ENCODE measurements at regions not wholly inside any gene's neighbourhood (a gene's known extent, or its start where the extent isn't known, plus 50 kb on each side); places are given as distances from the start of the nearest gene placed in this dataset.

GRCh38 chr12:77734214-77734883 is 96.3 kb upstream of the NAV3 start:
- FAIRE-seq = no peak
- no peak for DNase-seq
- no peak overlapping the region for H3K27ac ChIP-seq (ENCODE audit: low read depth in 1 of 3, low read length in 2 of 3)
- peaks cover 0 to 5% of the 10 kb centered on the region in 2 donors for H3K9me3 ChIP-seq (ENCODE audit: control insufficient read depth in 2 of 2, insufficient read depth in 1 of 2, low read depth in 1 of 2, low read length in 1 of 2)
- H3K27me3 ChIP-seq (ENCODE audit: control insufficient read depth in 3 of 3, insufficient read depth in 3 of 3, low read length in 3 of 3) = no peaks in the 10 kb centered on the region
- 66 to 74% (median 73%) methylated on average over 4 of the region's 4 CpGs for WGBS, 3 donors
- no peaks in the 10 kb centered on the region for H3K36me3 ChIP-seq (ENCODE audit: control insufficient read depth in 3 of 3, insufficient read depth in 2 of 3, low read depth in 1 of 3, low read length in 3 of 3)
- H3K4me1 ChIP-seq (ENCODE audit: control insufficient read depth in 3 of 3, insufficient read depth in 2 of 3, low read depth in 1 of 3, low read length in 2 of 3) = no peaks in the 10 kb centered on the region
- H3K4me3 ChIP-seq (ENCODE audit: low read depth in 1 of 3, low read length in 3 of 3) = no peak overlapping the region

- H3K27ac ChIP-seq (ENCODE audit: low read depth in 1 of 3, low read length in 2 of 3) = no peak overlapping the region
- DNase-seq = no peak
- H3K9me3 ChIP-seq (ENCODE audit: control insufficient read depth in 2 of 2, insufficient read depth in 1 of 2, low read depth in 1 of 2, low read length in 1 of 2) = no peaks in the 10 kb centered on the region
- no peaks in the 10 kb centered on the region for H3K4me1 ChIP-seq (ENCODE audit: control insufficient read depth in 3 of 3, insufficient read depth in 2 of 3, low read depth in 1 of 3, low read length in 2 of 3)
- no peak overlapping the region for H3K4me3 ChIP-seq (ENCODE audit: low read depth in 1 of 3, low read length in 3 of 3)
- H3K36me3 ChIP-seq (ENCODE audit: control insufficient read depth in 3 of 3, insufficient read depth in 2 of 3, low read depth in 1 of 3, low read length in 3 of 3) = no peaks in the 10 kb centered on the region
- no peaks in the 10 kb centered on the region for H3K27me3 ChIP-seq (ENCODE audit: control insufficient read depth in 3 of 3, insufficient read depth in 3 of 3, low read length in 3 of 3)
- 80 to 89% (median 82%) methylated on average over 2 of the region's 2 CpGs for WGBS, 3 donors
- no peak for FAIRE-seq
These were observed 102.7 kb upstream of the NAV3 start for GRCh38 chr12:77728018-77728417.

GRCh38 chr12:77727442-77728001 is 103.2 kb upstream of the NAV3 start:
- Histone ChIP-seq H3K9me3 (ENCODE audit: control insufficient read depth in 2 of 2, insufficient read depth in 1 of 2, low read depth in 1 of 2, low read length in 1 of 2) (no peaks in the 10 kb centered on the region), H3K36me3 (ENCODE audit: control insufficient read depth in 3 of 3, insufficient read depth in 2 of 3, low read depth in 1 of 3, low read length in 3 of 3) (no peaks in the 10 kb centered on the region), H3K27me3 (ENCODE audit: control insufficient read depth in 3 of 3, insufficient read depth in 3 of 3, low read length in 3 of 3) (no peaks in the 10 kb centered on the region), H3K4me1 (ENCODE audit: control insufficient read depth in 3 of 3, insufficient read depth in 2 of 3, low read depth in 1 of 3, low read length in 2 of 3) (no peaks in the 10 kb centered on the region), H3K27ac (ENCODE audit: low read depth in 1 of 3, low read length in 2 of 3) (no peak overlapping the region), H3K4me3 (ENCODE audit: low read depth in 1 of 3, low read length in 3 of 3) (no peak overlapping the region)
- FAIRE-seq (no peak), DNase-seq (no peak)
- WGBS, 3 donors = 74 to 79% (median 78%) methylated on average over 4 of the region's 4 CpGs

GRCh38 chr12:77725611-77726010 is 105.1 kb upstream of the NAV3 start:
- Histone ChIP-seq H3K36me3 (ENCODE audit: control insufficient read depth in 3 of 3, insufficient read depth in 2 of 3, low read depth in 1 of 3, low read length in 3 of 3) (no peaks in the 10 kb centered on the region), H3K9me3 (ENCODE audit: control insufficient read depth in 2 of 2, insufficient read depth in 1 of 2, low read depth in 1 of 2, low read length in 1 of 2) (no peaks in the 10 kb centered on the region), H3K27ac (ENCODE audit: low read depth in 1 of 3, low read length in 2 of 3) (no peak overlapping the region), H3K4me1 (ENCODE audit: control insufficient read depth in 3 of 3, insufficient read depth in 2 of 3, low read depth in 1 of 3, low read length in 2 of 3) (no peaks in the 10 kb centered on the region), H3K4me3 (ENCODE audit: low read depth in 1 of 3, low read length in 3 of 3) (no peak overlapping the region), H3K27me3 (ENCODE audit: control insufficient read depth in 3 of 3, insufficient read depth in 3 of 3, low read length in 3 of 3) (no peaks in the 10 kb centered on the region)
- WGBS, 3 donors = 69 to 77% (median 72%) methylated on average over 3 of the region's 3 CpGs
- no peak for DNase-seq
- FAIRE-seq = no peak

GRCh38 chr12:77724367-77724957 is 106.2 kb upstream of the NAV3 start:
- Histone ChIP-seq H3K27ac (ENCODE audit: low read depth in 1 of 3, low read length in 2 of 3) (no peak overlapping the region), H3K27me3 (ENCODE audit: control insufficient read depth in 3 of 3, insufficient read depth in 3 of 3, low read length in 3 of 3) (no peaks in the 10 kb centered on the region), H3K36me3 (ENCODE audit: control insufficient read depth in 3 of 3, insufficient read depth in 2 of 3, low read depth in 1 of 3, low read length in 3 of 3) (no peaks in the 10 kb centered on the region), H3K4me3 (ENCODE audit: low read depth in 1 of 3, low read length in 3 of 3) (no peak overlapping the region), H3K4me1 (ENCODE audit: control insufficient read depth in 3 of 3, insufficient read depth in 2 of 3, low read depth in 1 of 3, low read length in 2 of 3) (no peaks in the 10 kb centered on the region), H3K9me3 (ENCODE audit: control insufficient read depth in 2 of 2, insufficient read depth in 1 of 2, low read depth in 1 of 2, low read length in 1 of 2) (no peaks in the 10 kb centered on the region)
- FAIRE-seq (no peak), DNase-seq (peak; percentile 15 to 37)
- 42 to 51% (median 43%) methylated on average over 1 of the region's 1 CpG for WGBS, 3 donors

- DNase-seq (no peak), FAIRE-seq (no peak)
- Histone ChIP-seq H3K27me3 (ENCODE audit: control insufficient read depth in 3 of 3, insufficient read depth in 3 of 3, low read length in 3 of 3) (no peaks in the 10 kb centered on the region), H3K9me3 (ENCODE audit: control insufficient read depth in 2 of 2, insufficient read depth in 1 of 2, low read depth in 1 of 2, low read length in 1 of 2) (no peaks in the 10 kb centered on the region), H3K27ac (ENCODE audit: low read depth in 1 of 3, low read length in 2 of 3) (no peak overlapping the region), H3K4me1 (ENCODE audit: control insufficient read depth in 3 of 3, insufficient read depth in 2 of 3, low read depth in 1 of 3, low read length in 2 of 3) (no peaks in the 10 kb centered on the region), H3K4me3 (ENCODE audit: low read depth in 1 of 3, low read length in 3 of 3) (no peak overlapping the region), H3K36me3 (ENCODE audit: control insufficient read depth in 3 of 3, insufficient read depth in 2 of 3, low read depth in 1 of 3, low read length in 3 of 3) (no peaks in the 10 kb centered on the region)
These were observed 107.4 kb upstream of the NAV3 start for GRCh38 chr12:77723308-77723707.

GRCh38 chr12:77722536-77722935 is 108.2 kb upstream of the NAV3 start:
- Histone ChIP-seq H3K4me1 (ENCODE audit: control insufficient read depth in 3 of 3, insufficient read depth in 2 of 3, low read depth in 1 of 3, low read length in 2 of 3) (no peaks in the 10 kb centered on the region), H3K9me3 (ENCODE audit: control insufficient read depth in 2 of 2, insufficient read depth in 1 of 2, low read depth in 1 of 2, low read length in 1 of 2) (no peaks in the 10 kb centered on the region), H3K27ac (ENCODE audit: low read depth in 1 of 3, low read length in 2 of 3) (no peak overlapping the region), H3K4me3 (ENCODE audit: low read depth in 1 of 3, low read length in 3 of 3) (no peak overlapping the region), H3K27me3 (ENCODE audit: control insufficient read depth in 3 of 3, insufficient read depth in 3 of 3, low read length in 3 of 3) (no peaks in the 10 kb centered on the region), H3K36me3 (ENCODE audit: control insufficient read depth in 3 of 3, insufficient read depth in 2 of 3, low read depth in 1 of 3, low read length in 3 of 3) (no peaks in the 10 kb centered on the region)
- DNase-seq (no peak), FAIRE-seq (no peak)

GRCh38 chr12:77720258-77720657 is 110.4 kb upstream of the NAV3 start:
- Histone ChIP-seq H3K9me3 (ENCODE audit: control insufficient read depth in 2 of 2, insufficient read depth in 1 of 2, low read depth in 1 of 2, low read length in 1 of 2) (no peaks in the 10 kb centered on the region), H3K27ac (ENCODE audit: low read depth in 1 of 3, low read length in 2 of 3) (no peak overlapping the region), H3K4me1 (ENCODE audit: control insufficient read depth in 3 of 3, insufficient read depth in 2 of 3, low read depth in 1 of 3, low read length in 2 of 3) (no peaks in the 10 kb centered on the region), H3K27me3 (ENCODE audit: control insufficient read depth in 3 of 3, insufficient read depth in 3 of 3, low read length in 3 of 3) (no peaks in the 10 kb centered on the region), H3K4me3 (ENCODE audit: low read depth in 1 of 3, low read length in 3 of 3) (no peak overlapping the region), H3K36me3 (ENCODE audit: control insufficient read depth in 3 of 3, insufficient read depth in 2 of 3, low read depth in 1 of 3, low read length in 3 of 3) (no peaks in the 10 kb centered on the region)
- DNase-seq (no peak), FAIRE-seq (no peak)
- WGBS, 3 donors = 49 to 57% (median 53%) methylated on average over 2 of the region's 2 CpGs

- no peak overlapping the region for H3K4me3 ChIP-seq (ENCODE audit: low read depth in 1 of 3, low read length in 3 of 3)
- no peaks in the 10 kb centered on the region for H3K4me1 ChIP-seq (ENCODE audit: control insufficient read depth in 3 of 3, insufficient read depth in 2 of 3, low read depth in 1 of 3, low read length in 2 of 3)
- no peak overlapping the region for H3K27ac ChIP-seq (ENCODE audit: low read depth in 1 of 3, low read length in 2 of 3)
- H3K9me3 ChIP-seq (ENCODE audit: control insufficient read depth in 2 of 2, insufficient read depth in 1 of 2, low read depth in 1 of 2, low read length in 1 of 2) = no peaks in the 10 kb centered on the region
- 56 to 70% (median 67%) methylated on average over 1 of the region's 1 CpG for WGBS, 3 donors
- H3K36me3 ChIP-seq (ENCODE audit: control insufficient read depth in 3 of 3, insufficient read depth in 2 of 3, low read depth in 1 of 3, low read length in 3 of 3) = no peaks in the 10 kb centered on the region
- FAIRE-seq (no peak), DNase-seq (no peak)
- H3K27me3 ChIP-seq (ENCODE audit: control insufficient read depth in 3 of 3, insufficient read depth in 3 of 3, low read length in 3 of 3) = no peaks in the 10 kb centered on the region
These were observed 120.5 kb upstream of the NAV3 start for GRCh38 chr12:77710209-77710608.
